ENCODE measurements at regions not wholly inside any gene's neighbourhood (a gene's known extent, or its start where the extent isn't known, plus 50 kb on each side); places are given as distances from the start of the nearest gene placed in this dataset.

DNA sequence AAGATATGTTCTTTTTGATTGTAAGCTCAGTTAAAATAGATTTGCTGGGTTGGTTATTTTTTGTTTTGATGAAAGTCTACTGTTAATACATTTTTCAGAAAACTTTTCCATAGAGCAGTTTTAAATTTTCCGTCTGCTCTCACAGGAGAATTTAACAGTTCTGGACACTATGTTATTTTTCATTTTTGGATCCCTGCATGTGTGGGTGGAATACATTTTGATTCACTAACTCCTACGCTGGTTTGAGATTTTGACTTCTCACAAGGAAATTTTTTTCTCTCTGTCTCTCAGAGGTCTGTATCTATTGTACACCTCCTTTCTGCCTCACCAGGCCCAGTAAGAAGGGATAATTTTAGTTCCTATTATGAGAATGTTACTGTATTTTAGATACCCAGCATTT, 502.4 kb downstream of the CDH10 start:
- TF ChIP-seq SPI1 (IDR thresholded peaks at IDR 0.05; ENCODE audit: borderline replicate concordance, low read depth, low read length): no peak
- TF ChIP-seq ZNF609 (CRISPR knock-in tag; IDR thresholded peaks at IDR 0.05; ENCODE audit: borderline replicate concordance): no peak
